Upper lobe of left lung (tissue), 6 donors: ENCODE measurements at regions not wholly inside any gene's neighbourhood (a gene's known extent, or its start where the extent isn't known, plus 50 kb on each side); places are given as distances from the start of the nearest gene placed in this dataset.

Source experiments
- ATAC-seq, 2 donors: fragments of 200-7000 bp; cut with Tn5 transposase; one replicate each; pipeline ENCODE4 v1.9.1; 2022; ENCODE audit warnings: mild to moderate bottlenecking in 2 of 2, moderate library complexity in 2 of 2; ENCODE audit not compliant: low FRiP score in 2 of 2
- DNase-seq, 2 donors: peaks; one replicate each; pipeline ENCODE4 v3.0.0-alpha.2; 2019 to 2020
- H3K27ac ChIP-seq, 4 donors: fragments of 200-600 bp; sonication (generic); one replicate each; pipeline ENCODE4 v1.5.1; 2016 to 2019
- H3K27me3 ChIP-seq, 4 donors: fragments of 200-600 bp; sonication (generic); one replicate each; pipeline ENCODE4 v1.5.1; 2017 to 2019
- H3K36me3 ChIP-seq, 4 donors: fragments of 200-600 bp; sonication (generic); one replicate each; pipeline ENCODE4 v1.5.1; 2016 to 2019
- H3K4me1 ChIP-seq, 4 donors: fragments of 200-600 bp; sonication (generic); one replicate each; pipeline ENCODE4 v1.5.1; 2018 to 2019
- H3K4me3 ChIP-seq, 4 donors: fragments of 200-600 bp; sonication (generic); one replicate each; pipeline ENCODE4 v1.5.1; 2017 to 2019; ENCODE audit warnings: mild to moderate bottlenecking in 2 of 4, moderate library complexity in 1 of 4
- H3K9me3 ChIP-seq, 4 donors: fragments of 200-600 bp; sonication (generic); one replicate each; pipeline ENCODE4 v1.5.1; 2018 to 2019
- CTCF ChIP-seq, 6 experiments: fragments of 450-650 bp in 4 of 6; fragments of 200-600 bp in 2 of 6; sonication (generic) in 2 of 6; IDR thresholded peaks; one replicate each; pipeline ENCODE4 v1.5.1; 2016 to 2019; ENCODE audit warnings: antibody characterized with exemption in 6 of 6
- EP300 ChIP-seq, 4 donors: sonication (generic); formaldehyde crosslinking; IDR thresholded peaks; one replicate each; pipeline ENCODE4 v1.5.1; 2017; ENCODE audit warnings: antibody characterized with exemption in 4 of 4, control low read depth in 2 of 4
- POLR2A ChIP-seq, 4 donors: fragments of 450-650 bp; IDR thresholded peaks; one replicate each; pipeline ENCODE4 v1.5.1; 2016 to 2017; ENCODE audit warnings: antibody characterized with exemption in 4 of 4, mild to moderate bottlenecking in 2 of 4
- POLR2AphosphoS5 ChIP-seq, 2 donors: sonication (generic); formaldehyde crosslinking; IDR thresholded peaks; one replicate each; pipeline ENCODE4 v1.5.1; 2017; ENCODE audit warnings: antibody characterized with exemption in 2 of 2
- WGBS, 2 donors: methylation state at CpG; one replicate each; pipeline ENCODE4 v1.1.5; 2017 to 2018; 5-methylcytosine and 5-hydroxymethylcytosine counted together
- donor health status: DM: no; HTN: no; CAD: no; lungs with moderate emphysema.
- donor health status: DM: no; HTN: yes; CAD: no; lungs with severe emphysema.

- DNase-seq (no peak), ATAC-seq (no peak)
- TF ChIP-seq CTCF (IDR thresholded peaks at IDR 0.05) (no peak), POLR2AphosphoS5 (IDR thresholded peaks at IDR 0.05) (no peak), EP300 (IDR thresholded peaks at IDR 0.05) (no peak), POLR2A (IDR thresholded peaks at IDR 0.05) (no peak)
- H3K9me3 ChIP-seq, result no peaks in the 10 kb centered on the region
- H3K27me3 ChIP-seq, result no peaks in the 10 kb centered on the region
- no peaks in the 10 kb centered on the region for H3K4me1 ChIP-seq
- WGBS, 2 donors, result 60 to 69% methylated on average over 7 of the region's 7 CpGs
- H3K4me3 ChIP-seq, result no peak overlapping the region
- H3K27ac ChIP-seq, result no peak overlapping the region
- H3K36me3 ChIP-seq, result no peaks in the 10 kb centered on the region
Measured at GRCh38 chr4:149980121-149980682, 98.0 kb upstream of the DCLK2 start.

- WGBS, 2 donors, result 20 to 26% methylated on average over 6 of the region's 6 CpGs
- Histone ChIP-seq H3K27me3 (no peaks in the 10 kb centered on the region), H3K4me3 (no peak overlapping the region), H3K36me3 (no peaks in the 10 kb centered on the region), H3K4me1 (no peaks in the 10 kb centered on the region), H3K27ac (no peak overlapping the region), H3K9me3 (no peaks in the 10 kb centered on the region)
- ATAC-seq (peak in 1 of 2 donors; percentile 72), DNase-seq (no peak)
- TF ChIP-seq CTCF (IDR thresholded peaks at IDR 0.05), result peak; percentile 52 to 69 (median 62)
- no peak for TF ChIP-seq EP300 (IDR thresholded peaks at IDR 0.05)
- TF ChIP-seq POLR2A (IDR thresholded peaks at IDR 0.05), result no peak
- no peak for TF ChIP-seq POLR2AphosphoS5 (IDR thresholded peaks at IDR 0.05)
Measured at GRCh38 chr4:149980941-149981340, 97.3 kb upstream of the DCLK2 start.

- ATAC-seq (no peak), DNase-seq (no peak)
- Histone ChIP-seq H3K9me3 (no peaks in the 10 kb centered on the region), H3K27me3 (no peaks in the 10 kb centered on the region), H3K36me3 (no peaks in the 10 kb centered on the region), H3K4me3 (no peak overlapping the region), H3K27ac (no peak overlapping the region), H3K4me1 (peaks cover 0 to 4% (median 0%) of the 10 kb centered on the region in 4 donors)
- TF ChIP-seq POLR2A (IDR thresholded peaks at IDR 0.05), result no peak
- no peak for TF ChIP-seq EP300 (IDR thresholded peaks at IDR 0.05)
- TF ChIP-seq POLR2AphosphoS5 (IDR thresholded peaks at IDR 0.05), result no peak
- no peak for TF ChIP-seq CTCF (IDR thresholded peaks at IDR 0.05)
- 92 to 98% methylated on average over 2 of the region's 2 CpGs for WGBS, 2 donors
Measured at GRCh38 chr4:149983401-149983800, 94.8 kb upstream of the DCLK2 start.

- DNase-seq (no peak), ATAC-seq (no peak)
- no peaks in the 10 kb centered on the region for H3K9me3 ChIP-seq
- no peak for TF ChIP-seq POLR2A (IDR thresholded peaks at IDR 0.05)
- TF ChIP-seq CTCF (IDR thresholded peaks at IDR 0.05), result no peak
- TF ChIP-seq POLR2AphosphoS5 (IDR thresholded peaks at IDR 0.05), result no peak
- TF ChIP-seq EP300 (IDR thresholded peaks at IDR 0.05), result no peak
- 96 to 97% methylated on average over 3 of the region's 3 CpGs for WGBS, 2 donors
- H3K4me1 ChIP-seq, result peaks cover 0 to 4% (median 0%) of the 10 kb centered on the region in 4 donors
- no peaks in the 10 kb centered on the region for H3K36me3 ChIP-seq
- no peak overlapping the region for H3K4me3 ChIP-seq
- no peaks in the 10 kb centered on the region for H3K27me3 ChIP-seq
- no peak overlapping the region for H3K27ac ChIP-seq
Measured at GRCh38 chr4:149983931-149984330, 94.3 kb upstream of the DCLK2 start.

GRCh38 chr4:149985981-149986380 lies 92.3 kb upstream of the DCLK2 start:
- H3K27ac ChIP-seq, result no peak overlapping the region
- 85 to 94% methylated on average over 4 of the region's 4 CpGs for WGBS, 2 donors
- DNase-seq, result no peak

More at GRCh38 chr4:149985981-149986380, 92.3 kb upstream of the DCLK2 start:
- TF ChIP-seq POLR2A (IDR thresholded peaks at IDR 0.05), result no peak
- no peak for TF ChIP-seq CTCF (IDR thresholded peaks at IDR 0.05)
- TF ChIP-seq EP300 (IDR thresholded peaks at IDR 0.05), result no peak
- TF ChIP-seq POLR2AphosphoS5 (IDR thresholded peaks at IDR 0.05), result no peak
- H3K4me1 ChIP-seq, result peaks cover 0 to 4% (median 0%) of the 10 kb centered on the region in 4 donors
- H3K4me3 ChIP-seq, result no peak overlapping the region
- no peaks in the 10 kb centered on the region for H3K36me3 ChIP-seq
- no peak for ATAC-seq
- H3K27me3 ChIP-seq, result no peaks in the 10 kb centered on the region
- no peaks in the 10 kb centered on the region for H3K9me3 ChIP-seq
